MM.1S (cell line): ENCODE measurements at regions not wholly inside any gene's neighbourhood (a gene's known extent, or its start where the extent isn't known, plus 50 kb on each side); places are given as distances from the start of the nearest gene placed in this dataset.

Experiments used
- EZH2 ChIP-seq: fragments of 300-600 bp; sonication (generic); optimal IDR thresholded peaks from 2 replicates; pipeline ENCODE3; 2017; ENCODE audit warnings: low read depth, mild to moderate bottlenecking, antibody characterized with exemption, low read length, mixed read lengths
- TF ChIP-seq, protein P1 (sequence below): fragments of 300-600 bp; sonication (generic); IDR thresholded peaks from 2 replicates; pipeline ENCODE4 v1.5.1; 2016; ENCODE audit warnings: antibody characterized with exemption, low read length, mixed read lengths

DNA sequence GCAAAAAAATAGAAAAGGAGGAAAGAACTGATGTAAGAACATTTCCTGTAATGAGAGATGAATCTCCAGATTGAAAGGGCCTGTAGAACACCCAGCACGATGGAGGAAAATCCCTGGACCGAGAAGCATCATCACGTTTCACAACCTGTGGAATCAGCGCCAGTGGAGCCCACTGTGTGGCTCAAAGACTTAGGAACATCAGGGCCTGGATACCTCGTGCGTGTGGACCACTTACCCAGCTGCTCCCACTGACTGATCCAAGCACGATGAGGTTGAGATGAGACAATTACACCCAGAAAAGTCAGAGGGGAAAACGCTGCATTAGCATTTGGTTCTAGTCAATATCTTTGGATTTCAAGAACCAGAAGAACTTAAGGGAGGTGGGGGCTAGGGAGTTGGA, 224.6 kb downstream of the SYK start:
- TF ChIP-seq, protein P1, sequence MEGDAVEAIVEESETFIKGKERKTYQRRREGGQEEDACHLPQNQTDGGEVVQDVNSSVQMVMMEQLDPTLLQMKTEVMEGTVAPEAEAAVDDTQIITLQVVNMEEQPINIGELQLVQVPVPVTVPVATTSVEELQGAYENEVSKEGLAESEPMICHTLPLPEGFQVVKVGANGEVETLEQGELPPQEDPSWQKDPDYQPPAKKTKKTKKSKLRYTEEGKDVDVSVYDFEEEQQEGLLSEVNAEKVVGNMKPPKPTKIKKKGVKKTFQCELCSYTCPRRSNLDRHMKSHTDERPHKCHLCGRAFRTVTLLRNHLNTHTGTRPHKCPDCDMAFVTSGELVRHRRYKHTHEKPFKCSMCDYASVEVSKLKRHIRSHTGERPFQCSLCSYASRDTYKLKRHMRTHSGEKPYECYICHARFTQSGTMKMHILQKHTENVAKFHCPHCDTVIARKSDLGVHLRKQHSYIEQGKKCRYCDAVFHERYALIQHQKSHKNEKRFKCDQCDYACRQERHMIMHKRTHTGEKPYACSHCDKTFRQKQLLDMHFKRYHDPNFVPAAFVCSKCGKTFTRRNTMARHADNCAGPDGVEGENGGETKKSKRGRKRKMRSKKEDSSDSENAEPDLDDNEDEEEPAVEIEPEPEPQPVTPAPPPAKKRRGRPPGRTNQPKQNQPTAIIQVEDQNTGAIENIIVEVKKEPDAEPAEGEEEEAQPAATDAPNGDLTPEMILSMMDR, result no peak
- TF ChIP-seq EZH2, result no peak
